PC-9 (cell line): ENCODE measurements at regions not wholly inside any gene's neighbourhood (a gene's known extent, or its start where the extent isn't known, plus 50 kb on each side); places are given as distances from the start of the nearest gene placed in this dataset.

Source experiments
- BruUV-seq: library from RNA; stranded (reverse); fragments of 400-500 nt; replicated peaks from 2 replicates; lab custom pipeline; 2021; lab: Mats Ljungman, UMichigan
- CTCF ChIA-PET: fragments of 300-600 bp; sonication (Branson Sonifier 250); formaldehyde crosslinking; loops from one replicate; lab custom pipeline; 2022; ENCODE audit warnings: antibody characterized with exemption; lab: Charles Lee
- POLR2A ChIA-PET: fragments of 300-600 bp; sonication (Branson Sonifier 250); formaldehyde crosslinking; loops from one replicate; lab custom pipeline; 2022; ENCODE audit warnings: antibody characterized with exemption; ENCODE audit not compliant: unreplicated experiment; lab: Charles Lee
- DNase-seq, 2 experiments: peaks; one replicate each; pipeline versions ENCODE4 v3.0.0 to v3.0.0-alpha.2; 2015 to 2022; ENCODE audit warnings: mixed read lengths in 1 of 2
- H2AFZ ChIP-seq: fragments of 200-600 bp; sonication (generic); 2 replicates; pipeline ENCODE4 v1.8.1; 2017; ENCODE audit warnings: antibody characterized with exemption
- H3F3A ChIP-seq: fragments of 200-600 bp; sonication (generic); 2 replicates; pipeline ENCODE4 v1.8.1; 2017; ENCODE audit warnings: antibody characterized with exemption, mild to moderate bottlenecking, low read depth; ENCODE audit not compliant: insufficient read depth
- H3K27ac ChIP-seq: fragments of 200-600 bp; sonication (generic); 2 replicates; pipeline ENCODE4 v1.6.1; 2016; ENCODE audit warnings: mixed run types
- H3K27me3 ChIP-seq: fragments of 200-600 bp; sonication (generic); 2 replicates; pipeline ENCODE4 v1.6.1; 2016; ENCODE audit warnings: low read depth, mixed run types; ENCODE audit not compliant: insufficient read depth
- H3K36me3 ChIP-seq: fragments of 200-600 bp; sonication (generic); 2 replicates; pipeline ENCODE4 v1.6.1; 2016; ENCODE audit warnings: low read depth, mixed run types
- H3K4me1 ChIP-seq: fragments of 200-600 bp; sonication (generic); replicated peaks from 2 replicates; pipeline ENCODE4 v1.6.1; 2016; ENCODE audit warnings: mixed run types; ENCODE audit not compliant: insufficient read depth
- H3K4me2 ChIP-seq: fragments of 200-600 bp; sonication (generic); 2 replicates; pipeline ENCODE4 v1.6.1; 2017; ENCODE audit warnings: mixed run types
- H3K4me3 ChIP-seq: fragments of 200-600 bp; sonication (generic); 2 replicates; pipeline ENCODE4 v1.6.1; 2016; ENCODE audit warnings: mixed run types
- H3K79me2 ChIP-seq: fragments of 200-600 bp; sonication (generic); 2 replicates; pipeline ENCODE4 v1.6.1; 2017; ENCODE audit warnings: low read depth, mixed run types
- H3K9me2 ChIP-seq: fragments of 200-600 bp; sonication (generic); 2 replicates; pipeline ENCODE4 v1.8.1; 2017; ENCODE audit warnings: mild to moderate bottlenecking; ENCODE audit not compliant: insufficient read depth
- H3K9me3 ChIP-seq: fragments of 200-600 bp; sonication (generic); 2 replicates; pipeline ENCODE4 v1.8.1; 2016; ENCODE audit warnings: low read depth; ENCODE audit not compliant: insufficient read depth
- H4K20me1 ChIP-seq: fragments of 200-600 bp; sonication (generic); 2 replicates; pipeline ENCODE4 v1.8.1; 2017; ENCODE audit not compliant: insufficient read depth
- EZH2 ChIP-seq: fragments of 200-600 bp; sonication (generic); IDR thresholded peaks from 2 replicates; pipeline ENCODE4 v1.8.0; 2017; ENCODE audit warnings: antibody characterized with exemption, low read depth
- intact Hi-C: fragments of 100-400 bp; cut with micrococcal nuclease; formaldehyde crosslinking; loops from one replicate; pipeline ENCODE4 v1.10.0; 2022; ENCODE audit not compliant: unreplicated experiment
- TF ChIP-seq, protein P1 (sequence below): fragments of 200-600 bp; sonication (generic); conservative IDR thresholded peaks from 2 replicates; pipeline ENCODE4 v1.6.1; 2017; ENCODE audit warnings: mixed run types, antibody characterized with exemption, mild to moderate bottlenecking, moderate library complexity

DNA sequence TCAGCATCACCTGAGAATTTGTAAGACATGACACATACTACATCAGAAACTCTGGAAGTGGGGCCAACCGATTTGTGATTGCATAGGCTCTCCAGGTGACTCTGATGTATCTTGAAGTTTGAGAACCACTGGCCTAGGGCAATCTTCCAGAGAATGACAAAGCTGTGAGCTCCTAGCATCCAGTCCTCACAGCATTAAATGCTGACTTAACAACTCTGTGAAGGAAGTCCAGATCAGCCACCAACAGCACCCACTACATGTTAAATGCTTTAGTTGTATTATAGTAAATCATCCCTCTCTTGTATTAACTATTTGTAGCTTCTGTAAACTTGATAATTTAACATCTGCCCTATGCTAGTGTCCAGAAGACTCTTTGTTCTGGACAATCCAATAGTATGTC, 636.5 kb upstream of the STEAP1 start:
- no peak overlapping the region for H3K4me3 ChIP-seq
- no peaks in the 10 kb centered on the region for H3K9me2 ChIP-seq
- H3K9me3 ChIP-seq = no peaks in the 10 kb centered on the region
- H3K79me2 ChIP-seq = no peaks in the 10 kb centered on the region
- H3K27ac ChIP-seq = no peak overlapping the region
- H3K4me2 ChIP-seq = no peak overlapping the region
- no peaks in the 10 kb centered on the region for H4K20me1 ChIP-seq
- ChIA-PET POLR2A (no interaction called here), CTCF (no interaction called here)
- TF ChIP-seq, protein P1, sequence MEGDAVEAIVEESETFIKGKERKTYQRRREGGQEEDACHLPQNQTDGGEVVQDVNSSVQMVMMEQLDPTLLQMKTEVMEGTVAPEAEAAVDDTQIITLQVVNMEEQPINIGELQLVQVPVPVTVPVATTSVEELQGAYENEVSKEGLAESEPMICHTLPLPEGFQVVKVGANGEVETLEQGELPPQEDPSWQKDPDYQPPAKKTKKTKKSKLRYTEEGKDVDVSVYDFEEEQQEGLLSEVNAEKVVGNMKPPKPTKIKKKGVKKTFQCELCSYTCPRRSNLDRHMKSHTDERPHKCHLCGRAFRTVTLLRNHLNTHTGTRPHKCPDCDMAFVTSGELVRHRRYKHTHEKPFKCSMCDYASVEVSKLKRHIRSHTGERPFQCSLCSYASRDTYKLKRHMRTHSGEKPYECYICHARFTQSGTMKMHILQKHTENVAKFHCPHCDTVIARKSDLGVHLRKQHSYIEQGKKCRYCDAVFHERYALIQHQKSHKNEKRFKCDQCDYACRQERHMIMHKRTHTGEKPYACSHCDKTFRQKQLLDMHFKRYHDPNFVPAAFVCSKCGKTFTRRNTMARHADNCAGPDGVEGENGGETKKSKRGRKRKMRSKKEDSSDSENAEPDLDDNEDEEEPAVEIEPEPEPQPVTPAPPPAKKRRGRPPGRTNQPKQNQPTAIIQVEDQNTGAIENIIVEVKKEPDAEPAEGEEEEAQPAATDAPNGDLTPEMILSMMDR = no peak
- no peak for TF ChIP-seq EZH2
- no peaks in the 10 kb centered on the region for H3K27me3 ChIP-seq
- no TSS peak for BruUV-seq
- H3K36me3 ChIP-seq = no peaks in the 10 kb centered on the region
- no peak for DNase-seq
- H3F3A ChIP-seq = no peaks in the 10 kb centered on the region
- H3K4me1 ChIP-seq = no peaks in the 10 kb centered on the region
- intact Hi-C loops = no loop called here
- no peak overlapping the region for H2AFZ ChIP-seq

DNA sequence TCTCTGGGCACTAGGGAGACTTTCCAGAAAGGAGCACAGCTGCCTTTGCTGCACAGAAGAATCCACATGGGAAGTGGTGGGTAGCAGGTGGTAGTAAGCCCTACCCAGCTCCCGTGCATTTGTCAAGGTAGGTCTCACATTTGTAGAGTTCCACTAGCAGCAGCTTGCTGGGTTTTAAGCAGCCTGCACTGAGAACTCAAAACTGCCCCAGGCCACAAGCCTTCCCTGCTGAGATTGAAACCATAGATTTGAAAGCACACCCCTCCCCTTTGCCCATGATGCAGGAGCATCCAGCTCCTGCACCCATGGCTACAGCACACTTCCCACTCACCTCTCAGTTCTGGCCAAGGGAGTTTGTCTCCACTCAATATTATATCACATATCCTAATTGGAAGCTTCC, 604.5 kb upstream of the STEAP1 start:
- DNase-seq = no peak
- CTCF ChIA-PET = no interaction called here
- Histone ChIP-seq H3K27me3 (no peaks in the 10 kb centered on the region), H3K9me2 (no peaks in the 10 kb centered on the region), H3K36me3 (no peaks in the 10 kb centered on the region), H2AFZ (no peak overlapping the region), H4K20me1 (no peaks in the 10 kb centered on the region), H3K4me1 (no peaks in the 10 kb centered on the region), H3K9me3 (no peaks in the 10 kb centered on the region), H3K27ac (no peak overlapping the region), H3K79me2 (no peaks in the 10 kb centered on the region), H3K4me2 (no peak overlapping the region), H3F3A (no peaks in the 10 kb centered on the region; the same call in 1 of the 2 replicates), H3K4me3 (no peak overlapping the region)
- no TSS peak for BruUV-seq
- intact Hi-C loops = no loop called here
- TF ChIP-seq, protein P1 = no peak
- TF ChIP-seq EZH2 = no peak
- POLR2A ChIA-PET = no interaction called here

DNA sequence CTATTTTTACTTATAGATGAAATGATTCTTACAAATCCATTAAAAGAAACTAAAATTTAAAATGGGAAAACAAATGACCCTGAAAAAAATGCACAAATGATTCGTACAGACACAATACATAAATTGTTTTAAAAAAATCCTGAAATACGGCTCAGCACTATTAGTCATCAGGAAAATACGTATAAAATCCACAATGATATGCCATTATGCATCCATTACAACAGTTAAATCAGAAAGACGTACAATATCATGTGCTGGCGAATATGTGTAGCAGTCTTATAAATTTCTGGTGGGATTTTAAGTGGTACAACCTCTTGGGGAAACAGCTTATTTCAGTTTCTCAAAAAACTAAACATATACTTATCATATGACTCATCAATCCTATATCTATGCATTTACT, 600.1 kb upstream of the STEAP1 start:
- no TSS peak for BruUV-seq
- intact Hi-C loops = no loop called here

More for the DNA sequence above, 600.1 kb upstream of the STEAP1 start:
- no peak overlapping the region for H2AFZ ChIP-seq
- POLR2A ChIA-PET = no interaction called here
- H3K9me2 ChIP-seq = no peaks in the 10 kb centered on the region; the same call in 1 of the 2 replicates
- DNase-seq = no peak
- no peak overlapping the region for H3K4me3 ChIP-seq
- H3K4me1 ChIP-seq = no peaks in the 10 kb centered on the region
- no peak overlapping the region for H3K27ac ChIP-seq
- H3K27me3 ChIP-seq = no peaks in the 10 kb centered on the region
- no peaks in the 10 kb centered on the region for H4K20me1 ChIP-seq
- H3F3A ChIP-seq = no peaks in the 10 kb centered on the region; the same call in 1 of the 2 replicates
- H3K4me2 ChIP-seq = no peak overlapping the region
- no peaks in the 10 kb centered on the region for H3K36me3 ChIP-seq
- no peaks in the 10 kb centered on the region for H3K79me2 ChIP-seq
- CTCF ChIA-PET = no interaction called here
- no peak for TF ChIP-seq EZH2
- TF ChIP-seq, protein P1 = no peak
- no peaks in the 10 kb centered on the region for H3K9me3 ChIP-seq
